Gastrocnemius medialis (tissue), 4 donors: ENCODE measurements at regions not wholly inside any gene's neighbourhood (a gene's known extent, or its start where the extent isn't known, plus 50 kb on each side); places are given as distances from the start of the nearest gene placed in this dataset.

Experiments used
- ATAC-seq, 2 donors: fragments of 150-250 bp; one replicate each; pipeline ENCODE4 v1.9.1; 2016
- DNase-seq, 2 donors: peaks; one replicate each; pipeline ENCODE4 v3.0.0-alpha.2; 2019
- H3K27ac ChIP-seq, 4 donors: fragments of 200-600 bp; sonication (generic); 1 replicate in 1 of 4; 2 replicates in 3 of 4; pipeline ENCODE4 v1.5.1; 2016 to 2018; ENCODE audit warnings: mild to moderate bottlenecking in 2 of 4, moderate library complexity in 1 of 4
- H3K27me3 ChIP-seq, 3 donors: fragments of 200-600 bp; sonication (generic) in 2 of 3; 1 replicate in 1 of 3; 2 replicates in 2 of 3; pipeline versions ENCODE4 v1.5.1 to v1.6.0; 2016 to 2019; ENCODE audit warnings: mild to moderate bottlenecking in 1 of 3, moderate library complexity in 1 of 3
- H3K36me3 ChIP-seq, 2 donors: fragments of 200-600 bp; sonication (generic) in 1 of 2; one replicate each; pipeline ENCODE4 v1.5.1; 2017 to 2018
- H3K4me1 ChIP-seq, 2 donors: fragments of 200-600 bp; sonication (generic) in 1 of 2; one replicate each; pipeline ENCODE4 v1.5.1; 2016 to 2017; ENCODE audit warnings: mild to moderate bottlenecking in 2 of 2
- H3K4me3 ChIP-seq, 4 donors: fragments of 200-600 bp; sonication (generic) in 3 of 4; 1 replicate in 1 of 4; 2 replicates in 3 of 4; pipeline ENCODE4 v1.5.1; 2016 to 2019; ENCODE audit warnings: mild to moderate bottlenecking in 2 of 4
- H3K9me3 ChIP-seq, 3 donors: fragments of 200-600 bp; sonication (generic) in 2 of 3; 1 replicate in 1 of 3; 2 replicates in 2 of 3; pipeline ENCODE4 v1.5.1; 2016 to 2019
- POLR2A ChIP-seq, 2 donors: fragments of 450-650 bp; IDR thresholded peaks; one replicate each; pipeline ENCODE4 v1.6.1; 2017; ENCODE audit warnings: antibody characterized with exemption in 2 of 2, mild to moderate bottlenecking in 2 of 2, moderate library complexity in 2 of 2
- in situ Hi-C, 4 donors: fragments of 200-750 bp; cut with MboI; loops; one replicate each; pipeline versions ENCODE4 v1.15.0 to v1.8.0; 2017; ENCODE audit warnings: low sequenced_read_pairs in 4 of 4
- intact Hi-C: fragments of 100-400 bp; cut with DNase I; formaldehyde crosslinking; loops from one replicate; pipeline ENCODE4 v1.15.1; 2023; ENCODE audit warnings: low total_unique reads
- TF ChIP-seq, protein P1 (sequence below), 5 experiments: fragments of 450-650 bp in 3 of 5; fragments of 200-600 bp in 2 of 5; sonication (generic) in 2 of 5; IDR thresholded peaks in 4 of 5; conservative IDR thresholded peaks in 1 of 5; 1 replicate in 4 of 5; 2 replicates in 1 of 5; pipeline ENCODE4 v1.5.1; 2016 to 2019; ENCODE audit warnings: antibody characterized with exemption in 5 of 5, mild to moderate bottlenecking in 3 of 5, moderate library complexity in 3 of 5

DNA sequence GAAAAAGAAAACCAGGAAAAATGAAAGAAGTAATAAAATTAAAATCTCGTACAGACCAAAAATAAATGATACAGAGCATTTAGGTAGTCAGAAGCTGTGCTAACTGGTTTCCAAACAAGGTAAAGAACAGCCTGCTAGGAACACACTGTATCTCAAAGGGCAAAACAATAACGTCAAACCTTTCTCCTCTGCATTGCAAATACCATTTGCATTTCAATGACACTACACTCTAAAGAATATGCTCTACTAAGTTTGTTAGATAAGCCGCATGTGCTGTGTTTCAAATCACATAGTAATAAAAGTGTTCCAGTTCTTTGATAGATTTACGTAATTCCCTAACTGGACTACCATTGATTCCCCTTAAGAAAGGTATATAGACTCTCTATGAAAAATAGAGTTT lies 648.8 kb downstream of the PLA2G4A start:
- in situ Hi-C loops: no loop called here
- H3K9me3 ChIP-seq: no peaks in the 10 kb centered on the region
- no peak overlapping the region for H3K4me3 ChIP-seq
- DNase-seq (no peak), ATAC-seq (no peak)
- TF ChIP-seq, protein P1, sequence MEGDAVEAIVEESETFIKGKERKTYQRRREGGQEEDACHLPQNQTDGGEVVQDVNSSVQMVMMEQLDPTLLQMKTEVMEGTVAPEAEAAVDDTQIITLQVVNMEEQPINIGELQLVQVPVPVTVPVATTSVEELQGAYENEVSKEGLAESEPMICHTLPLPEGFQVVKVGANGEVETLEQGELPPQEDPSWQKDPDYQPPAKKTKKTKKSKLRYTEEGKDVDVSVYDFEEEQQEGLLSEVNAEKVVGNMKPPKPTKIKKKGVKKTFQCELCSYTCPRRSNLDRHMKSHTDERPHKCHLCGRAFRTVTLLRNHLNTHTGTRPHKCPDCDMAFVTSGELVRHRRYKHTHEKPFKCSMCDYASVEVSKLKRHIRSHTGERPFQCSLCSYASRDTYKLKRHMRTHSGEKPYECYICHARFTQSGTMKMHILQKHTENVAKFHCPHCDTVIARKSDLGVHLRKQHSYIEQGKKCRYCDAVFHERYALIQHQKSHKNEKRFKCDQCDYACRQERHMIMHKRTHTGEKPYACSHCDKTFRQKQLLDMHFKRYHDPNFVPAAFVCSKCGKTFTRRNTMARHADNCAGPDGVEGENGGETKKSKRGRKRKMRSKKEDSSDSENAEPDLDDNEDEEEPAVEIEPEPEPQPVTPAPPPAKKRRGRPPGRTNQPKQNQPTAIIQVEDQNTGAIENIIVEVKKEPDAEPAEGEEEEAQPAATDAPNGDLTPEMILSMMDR (IDR thresholded peaks at IDR 0.05 in 4 of 5, conservative IDR thresholded peaks at IDR 0.05 in 1 of 5): no peak
- no peak for TF ChIP-seq POLR2A (IDR thresholded peaks at IDR 0.05)
- H3K36me3 ChIP-seq: no peaks in the 10 kb centered on the region
- H3K4me1 ChIP-seq: no peaks in the 10 kb centered on the region
- H3K27ac ChIP-seq: no peak overlapping the region
- intact Hi-C loops: no loop called here
- H3K27me3 ChIP-seq: no peaks in the 10 kb centered on the region

DNA sequence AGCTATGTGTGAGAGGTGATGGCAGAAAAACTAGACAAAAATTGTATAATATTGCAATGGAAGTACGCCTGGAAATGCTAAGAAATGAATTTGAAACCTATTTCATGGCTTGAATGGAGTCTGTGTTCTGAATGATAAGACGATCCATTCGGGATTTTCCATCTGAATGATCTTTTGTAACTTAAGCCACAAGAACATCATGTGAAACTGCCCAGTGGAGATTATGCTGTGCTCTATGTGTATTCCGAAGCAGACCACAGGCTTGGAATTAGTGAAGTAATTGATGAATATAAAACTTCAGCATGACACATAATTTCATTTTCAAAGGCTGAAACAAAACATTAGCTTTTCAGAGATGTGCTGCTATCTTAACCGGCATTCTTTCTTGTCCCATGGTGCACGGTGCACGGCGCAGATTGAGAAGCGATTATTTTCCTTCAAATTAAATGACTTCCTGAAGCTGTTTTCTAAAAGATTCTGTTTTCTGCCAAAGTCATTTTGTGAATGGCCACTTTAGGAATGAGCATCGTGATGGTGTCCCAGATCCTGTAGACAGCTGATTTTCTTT lies 652.9 kb downstream of the PLA2G4A start:
- no peak for DNase-seq
- Histone ChIP-seq H3K9me3 (no peaks in the 10 kb centered on the region), H3K36me3 (no peaks in the 10 kb centered on the region), H3K4me1 (no peaks in the 10 kb centered on the region), H3K27ac (no peak overlapping the region), H3K27me3 (no peaks in the 10 kb centered on the region), H3K4me3 (no peak overlapping the region)
- TF ChIP-seq POLR2A (IDR thresholded peaks at IDR 0.05): no peak
- TF ChIP-seq, protein P1 (IDR thresholded peaks at IDR 0.05 in 4 of 5, conservative IDR thresholded peaks at IDR 0.05 in 1 of 5): no peak
- intact Hi-C loops (no loop called here), in situ Hi-C loops (no loop called here)
- ATAC-seq: no peak

DNA sequence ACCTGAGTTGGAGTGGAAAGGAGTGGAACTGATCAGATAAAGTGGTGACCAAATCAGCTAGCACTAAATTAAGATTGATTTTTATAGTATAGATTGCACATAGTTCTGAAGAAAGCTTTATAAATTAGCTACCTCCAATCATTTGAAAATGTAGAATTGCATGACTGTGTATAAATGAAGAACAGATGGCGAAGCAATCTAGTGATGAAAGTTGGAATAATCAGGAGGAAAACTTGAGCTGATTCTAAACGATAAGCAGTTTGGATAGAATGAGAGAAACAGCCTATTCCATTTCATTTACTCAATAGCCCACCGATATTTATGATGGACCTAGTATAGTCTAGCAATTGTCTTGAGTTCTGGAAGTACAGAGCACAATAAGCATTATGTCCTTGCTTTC lies 661.5 kb downstream of the PLA2G4A start:
- Histone ChIP-seq H3K27ac (no peak overlapping the region), H3K36me3 (no peaks in the 10 kb centered on the region), H3K4me3 (no peak overlapping the region), H3K27me3 (no peaks in the 10 kb centered on the region), H3K9me3 (no peaks in the 10 kb centered on the region), H3K4me1 (no peaks in the 10 kb centered on the region)
- TF ChIP-seq, protein P1 (IDR thresholded peaks at IDR 0.05 in 4 of 5, conservative IDR thresholded peaks at IDR 0.05 in 1 of 5): no peak
- no peak for TF ChIP-seq POLR2A (IDR thresholded peaks at IDR 0.05)
- no peak for ATAC-seq
- in situ Hi-C loops (no loop called here), intact Hi-C loops (no loop called here)
- no peak for DNase-seq

DNA sequence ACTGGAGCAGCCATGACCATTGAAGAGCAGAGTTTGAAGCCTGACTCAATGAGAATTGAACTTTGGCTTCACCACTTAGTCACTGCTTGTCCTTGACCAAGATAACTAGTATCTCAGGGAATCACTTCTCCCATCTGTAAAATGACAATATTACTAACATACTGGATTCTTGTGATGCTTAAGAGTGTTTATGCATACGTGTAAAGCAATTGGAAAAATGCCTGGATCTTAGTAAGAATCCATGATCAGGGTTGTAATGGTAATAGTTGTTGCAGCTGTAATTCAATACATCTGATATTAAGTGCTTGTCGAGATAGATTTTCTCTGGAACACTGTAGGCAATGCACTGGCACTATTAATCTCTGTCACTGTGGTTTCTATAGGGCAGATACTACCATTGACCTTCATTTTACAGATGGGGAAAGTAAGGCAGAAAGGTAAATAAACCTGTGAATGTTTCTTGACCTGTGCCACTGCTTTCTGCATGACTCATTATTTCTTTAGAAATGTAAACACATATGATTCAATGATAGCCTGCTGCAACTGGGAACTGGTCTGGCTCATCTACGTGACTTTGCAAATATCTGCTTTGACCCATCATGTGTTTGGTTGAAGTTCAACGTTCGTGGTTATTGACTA lies 662.5 kb downstream of the PLA2G4A start:
- TF ChIP-seq, protein P1 (IDR thresholded peaks at IDR 0.05 in 4 of 5, conservative IDR thresholded peaks at IDR 0.05 in 1 of 5): no peak
- no peak for TF ChIP-seq POLR2A (IDR thresholded peaks at IDR 0.05)
- DNase-seq (no peak), ATAC-seq (no peak)
- H3K27me3 ChIP-seq: no peaks in the 10 kb centered on the region
- no peaks in the 10 kb centered on the region for H3K9me3 ChIP-seq
- H3K36me3 ChIP-seq: no peaks in the 10 kb centered on the region
- no peak overlapping the region for H3K27ac ChIP-seq
- no peaks in the 10 kb centered on the region for H3K4me1 ChIP-seq
- intact Hi-C loops (no loop called here), in situ Hi-C loops (no loop called here)
- no peak overlapping the region for H3K4me3 ChIP-seq

DNA sequence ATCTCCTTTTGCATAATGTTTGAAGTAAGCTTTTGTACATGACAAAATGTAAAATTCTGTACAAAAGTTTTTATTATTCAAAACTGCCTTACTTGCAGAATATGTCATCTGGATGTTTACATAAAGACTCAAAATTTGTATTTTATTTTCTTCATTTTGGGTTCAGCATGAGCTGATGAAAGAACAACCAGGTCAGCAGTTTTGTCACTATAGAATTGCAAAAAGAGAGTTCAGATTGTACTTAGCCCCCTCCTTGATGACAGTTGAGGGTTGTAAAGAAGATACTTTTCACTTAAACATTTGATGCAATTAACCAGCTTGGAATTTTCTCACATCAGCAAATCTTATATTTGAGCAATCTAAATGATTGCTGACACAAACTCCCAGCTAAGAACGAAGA lies 669.3 kb downstream of the PLA2G4A start:
- no peaks in the 10 kb centered on the region for H3K27me3 ChIP-seq
- no peaks in the 10 kb centered on the region for H3K4me1 ChIP-seq
- H3K27ac ChIP-seq: no peak overlapping the region
- TF ChIP-seq POLR2A (IDR thresholded peaks at IDR 0.05): no peak
- TF ChIP-seq, protein P1 (IDR thresholded peaks at IDR 0.05 in 4 of 5, conservative IDR thresholded peaks at IDR 0.05 in 1 of 5): no peak
- ATAC-seq: no peak
- no peak for DNase-seq
- in situ Hi-C loops (no loop called here), intact Hi-C loops (no loop called here)
- no peaks in the 10 kb centered on the region for H3K9me3 ChIP-seq
- H3K4me3 ChIP-seq: no peak overlapping the region
- no peaks in the 10 kb centered on the region for H3K36me3 ChIP-seq
